ENCODE measurements at regions not wholly inside any gene's neighbourhood (a gene's known extent, or its start where the extent isn't known, plus 50 kb on each side); places are given as distances from the start of the nearest gene placed in this dataset.

- Histone ChIP-seq H3K4me3 (no peak overlapping the region), H3K9me3 (no peaks in the 10 kb centered on the region), H3K27ac (no peak overlapping the region), H3K36me3 (no peaks in the 10 kb centered on the region), H3K4me1 (ENCODE audit: insufficient read depth) (no peaks in the 10 kb centered on the region), H3K27me3 (no peaks in the 10 kb centered on the region)
- WGBS, 3 donors = 84 to 86% (median 84%) methylated on average over 3 of the region's 3 CpGs
- TF ChIP-seq EP300 (IDR thresholded peaks at IDR 0.05) = no peak
- no peak for TF ChIP-seq CTCF (IDR thresholded peaks at IDR 0.05)
- no peak for TF ChIP-seq POLR2A (IDR thresholded peaks at IDR 0.05)
- intact Hi-C loops (cut with DNase I) = no loop called here
- no peak for DNase-seq
Measured at GRCh38 chr9:7246917-7247522, 489.2 kb downstream of the KDM4C start.

- 75 to 86% (median 77%) methylated on average over 8 of the region's 8 CpGs for WGBS, 3 donors
- H3K36me3 ChIP-seq = no peaks in the 10 kb centered on the region
- H3K27me3 ChIP-seq = no peaks in the 10 kb centered on the region
- H3K27ac ChIP-seq = no peak overlapping the region
- intact Hi-C loops (cut with DNase I) = no loop called here
- H3K9me3 ChIP-seq = no peaks in the 10 kb centered on the region
- no peak for TF ChIP-seq POLR2A (IDR thresholded peaks at IDR 0.05)
- TF ChIP-seq CTCF (IDR thresholded peaks at IDR 0.05) = no peak
- no peak for TF ChIP-seq EP300 (IDR thresholded peaks at IDR 0.05)
- no peak for DNase-seq
- H3K4me1 ChIP-seq (ENCODE audit: insufficient read depth) = no peaks in the 10 kb centered on the region
- H3K4me3 ChIP-seq = no peak overlapping the region
Measured at GRCh38 chr9:7245976-7246580, 488.3 kb downstream of the KDM4C start.

GRCh38 chr9:7243838-7244237, 486.1 kb downstream of the KDM4C start:
- TF ChIP-seq EP300 (IDR thresholded peaks at IDR 0.05) (no peak), POLR2A (IDR thresholded peaks at IDR 0.05) (no peak), CTCF (IDR thresholded peaks at IDR 0.05) (no peak)

GRCh38 chr9:7242126-7242525, 484.4 kb downstream of the KDM4C start:
- H3K36me3 ChIP-seq = no peaks in the 10 kb centered on the region
- WGBS, 3 donors = 93 to 97% (median 95%) methylated on average over 1 of the region's 1 CpG
- H3K4me1 ChIP-seq (ENCODE audit: insufficient read depth) = no peaks in the 10 kb centered on the region
- intact Hi-C loops (cut with DNase I) = no loop called here
- no peak overlapping the region for H3K4me3 ChIP-seq
- no peaks in the 10 kb centered on the region for H3K9me3 ChIP-seq
- no peaks in the 10 kb centered on the region for H3K27me3 ChIP-seq
- DNase-seq = no peak
- H3K27ac ChIP-seq = no peak overlapping the region
- TF ChIP-seq CTCF (IDR thresholded peaks at IDR 0.05) (no peak), EP300 (IDR thresholded peaks at IDR 0.05) (no peak), POLR2A (IDR thresholded peaks at IDR 0.05) (no peak)

More at GRCh38 chr9:7243838-7244237, 486.1 kb downstream of the KDM4C start:
- Histone ChIP-seq H3K4me3 (no peak overlapping the region), H3K27ac (no peak overlapping the region), H3K27me3 (no peaks in the 10 kb centered on the region), H3K36me3 (no peaks in the 10 kb centered on the region), H3K4me1 (ENCODE audit: insufficient read depth) (no peaks in the 10 kb centered on the region), H3K9me3 (no peaks in the 10 kb centered on the region)
- DNase-seq = no peak
- intact Hi-C loops (cut with DNase I) = no loop called here
